Kidney epithelial cell (primary cell): ENCODE measurements at regions not wholly inside any gene's neighbourhood (a gene's known extent, or its start where the extent isn't known, plus 50 kb on each side); places are given as distances from the start of the nearest gene placed in this dataset.

Experiments
- DNase-seq: peaks from one replicate; pipeline ENCODE4 v3.0.0-alpha.2; 2010; ENCODE audit warnings: low read depth
- H3K27me3 ChIP-seq: 2 replicates; pipeline ENCODE4 v1.6.0; 2011; ENCODE audit warnings: low read length; ENCODE audit not compliant: control insufficient read depth, insufficient read depth
- H3K36me3 ChIP-seq: 2 replicates; pipeline ENCODE4 v1.5.1; 2011; ENCODE audit warnings: low read length; ENCODE audit not compliant: control insufficient read depth, insufficient read depth
- H3K4me3 ChIP-seq: 2 replicates; pipeline ENCODE4 v1.5.1; 2011; ENCODE audit warnings: low read depth, mild to moderate bottlenecking, control low read depth, low read length
- CTCF ChIP-seq: IDR thresholded peaks from 2 replicates; pipeline ENCODE4 v1.5.1; 2011; ENCODE audit warnings: mild to moderate bottlenecking, moderate library complexity, low read length, control low read depth, inconsistent platforms; ENCODE audit not compliant: insufficient read depth, poor library complexity, severe bottlenecking

- TF ChIP-seq CTCF, result no peak
- DNase-seq, result no peak
- Histone ChIP-seq H3K27me3 (no peaks in the 10 kb centered on the region), H3K36me3 (no peaks in the 10 kb centered on the region), H3K4me3 (no peak overlapping the region)
Measured at GRCh38 chr3:484341-484740, 287.8 kb downstream of the CHL1 start.

GRCh38 chr3:487614-488013, 291.1 kb downstream of the CHL1 start:
- Histone ChIP-seq H3K4me3 (no peak overlapping the region), H3K27me3 (no peaks in the 10 kb centered on the region), H3K36me3 (no peaks in the 10 kb centered on the region)
- no peak for DNase-seq
- TF ChIP-seq CTCF, result no peak

GRCh38 chr3:492586-493316, 296.2 kb downstream of the CHL1 start:
- Histone ChIP-seq H3K4me3 (no peak overlapping the region), H3K36me3 (no peaks in the 10 kb centered on the region), H3K27me3 (no peaks in the 10 kb centered on the region)
- no peak for DNase-seq
- no peak for TF ChIP-seq CTCF

- Histone ChIP-seq H3K36me3 (no peaks in the 10 kb centered on the region), H3K4me3 (no peak overlapping the region), H3K27me3 (no peaks in the 10 kb centered on the region)
- no peak for TF ChIP-seq CTCF
- no peak for DNase-seq
Measured at GRCh38 chr3:494190-494589, 297.6 kb downstream of the CHL1 start.

GRCh38 chr3:498487-498886, 301.9 kb downstream of the CHL1 start:
- Histone ChIP-seq H3K27me3 (no peaks in the 10 kb centered on the region), H3K36me3 (no peaks in the 10 kb centered on the region), H3K4me3 (no peak overlapping the region)
- no peak for DNase-seq
- no peak for TF ChIP-seq CTCF
